ENCODE measurements at regions not wholly inside any gene's neighbourhood (a gene's known extent, or its start where the extent isn't known, plus 50 kb on each side); places are given as distances from the start of the nearest gene placed in this dataset.

DNA sequence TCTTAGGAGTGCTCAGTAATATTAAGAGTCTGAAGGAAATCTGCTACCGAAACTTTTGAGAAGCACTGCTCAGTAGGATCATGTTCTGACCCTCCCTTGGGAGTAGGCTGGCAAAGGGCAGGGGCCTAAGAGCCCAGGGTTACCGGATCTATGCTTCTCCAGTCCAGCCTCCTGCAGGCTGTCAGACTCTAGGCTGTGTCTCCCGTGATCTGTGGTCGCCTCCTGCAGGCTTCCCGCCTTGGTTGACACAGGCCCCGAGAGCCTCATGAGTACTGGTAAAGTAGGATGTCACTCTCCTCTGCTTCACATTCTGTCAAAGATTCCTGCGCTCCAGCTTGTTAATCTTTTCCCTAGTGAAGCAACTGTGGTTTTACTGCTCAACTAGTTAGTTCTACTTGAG is 647.8 kb upstream of the RAB6C start:
- DNase-seq (ENCODE audit: low read depth): no peak
- H3K4me3 ChIP-seq (ENCODE audit: low read depth, low read length): no peak overlapping the region
- TF ChIP-seq, protein P1, sequence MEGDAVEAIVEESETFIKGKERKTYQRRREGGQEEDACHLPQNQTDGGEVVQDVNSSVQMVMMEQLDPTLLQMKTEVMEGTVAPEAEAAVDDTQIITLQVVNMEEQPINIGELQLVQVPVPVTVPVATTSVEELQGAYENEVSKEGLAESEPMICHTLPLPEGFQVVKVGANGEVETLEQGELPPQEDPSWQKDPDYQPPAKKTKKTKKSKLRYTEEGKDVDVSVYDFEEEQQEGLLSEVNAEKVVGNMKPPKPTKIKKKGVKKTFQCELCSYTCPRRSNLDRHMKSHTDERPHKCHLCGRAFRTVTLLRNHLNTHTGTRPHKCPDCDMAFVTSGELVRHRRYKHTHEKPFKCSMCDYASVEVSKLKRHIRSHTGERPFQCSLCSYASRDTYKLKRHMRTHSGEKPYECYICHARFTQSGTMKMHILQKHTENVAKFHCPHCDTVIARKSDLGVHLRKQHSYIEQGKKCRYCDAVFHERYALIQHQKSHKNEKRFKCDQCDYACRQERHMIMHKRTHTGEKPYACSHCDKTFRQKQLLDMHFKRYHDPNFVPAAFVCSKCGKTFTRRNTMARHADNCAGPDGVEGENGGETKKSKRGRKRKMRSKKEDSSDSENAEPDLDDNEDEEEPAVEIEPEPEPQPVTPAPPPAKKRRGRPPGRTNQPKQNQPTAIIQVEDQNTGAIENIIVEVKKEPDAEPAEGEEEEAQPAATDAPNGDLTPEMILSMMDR (IDR thresholded peaks at IDR 0.05; ENCODE audit: insufficient read depth, low read depth, low read length): no peak

DNA sequence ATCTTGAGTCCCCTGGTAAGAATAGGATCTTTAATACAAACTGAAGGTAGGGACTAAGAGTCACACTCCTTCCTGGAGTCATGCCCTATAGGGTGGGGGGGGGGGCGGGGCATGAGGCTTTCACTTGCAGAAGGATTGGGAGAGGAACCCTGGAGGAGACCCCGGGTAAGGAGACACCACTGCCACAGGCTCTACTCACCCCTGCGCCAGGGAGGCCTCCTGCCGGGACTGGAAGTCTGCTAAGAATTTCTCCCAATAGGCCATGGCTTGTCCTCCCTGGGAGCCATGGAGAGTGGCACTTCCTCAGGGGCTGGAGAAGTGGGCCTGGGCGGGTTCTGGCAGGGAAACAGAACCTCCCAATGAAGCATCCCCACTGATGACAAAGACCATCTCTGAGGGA is 645.3 kb upstream of the RAB6C start:
- DNase-seq (ENCODE audit: low read depth): no peak
- TF ChIP-seq, protein P1 (IDR thresholded peaks at IDR 0.05; ENCODE audit: insufficient read depth, low read depth, low read length): no peak
- no peak overlapping the region for H3K4me3 ChIP-seq (ENCODE audit: low read depth, low read length)

DNA sequence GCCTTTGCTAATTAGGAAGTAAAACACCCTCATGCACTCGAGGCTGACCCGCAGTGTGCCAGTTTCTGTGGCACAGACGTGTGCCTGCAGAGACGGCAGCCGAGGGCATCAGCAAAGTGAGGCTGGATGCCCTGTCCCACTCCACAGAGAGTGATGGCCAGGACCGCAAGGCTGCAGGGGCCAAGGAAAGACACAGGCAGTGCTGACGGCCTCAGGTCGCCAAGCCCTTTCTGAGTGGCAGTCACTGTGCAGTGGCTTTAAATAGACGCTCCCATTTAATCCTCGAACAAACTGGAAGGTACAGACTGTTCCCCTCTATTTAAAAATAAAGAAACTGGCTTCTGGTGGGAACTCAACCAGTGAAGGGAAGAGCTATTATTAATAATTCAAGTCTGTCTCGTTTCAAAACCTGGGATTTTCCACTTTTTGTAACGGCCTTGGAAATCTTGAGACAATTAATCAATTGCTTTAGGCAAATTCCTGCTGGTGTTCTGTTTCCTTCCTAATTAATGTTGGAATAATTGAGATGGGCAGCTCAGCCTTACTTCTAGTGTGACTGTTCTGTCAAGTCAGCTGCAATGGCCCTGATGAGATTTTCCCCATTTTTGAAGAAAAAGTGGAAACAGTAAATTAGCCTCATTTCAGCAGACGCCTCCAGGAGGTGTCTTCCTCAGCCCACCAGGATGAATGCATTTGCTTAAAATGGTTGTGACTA is 644.6 kb upstream of the RAB6C start:
- DNase-seq (ENCODE audit: low read depth): no peak
- H3K4me3 ChIP-seq (ENCODE audit: low read depth, low read length): no peak overlapping the region
- TF ChIP-seq, protein P1 (IDR thresholded peaks at IDR 0.05; ENCODE audit: insufficient read depth, low read depth, low read length): no peak

DNA sequence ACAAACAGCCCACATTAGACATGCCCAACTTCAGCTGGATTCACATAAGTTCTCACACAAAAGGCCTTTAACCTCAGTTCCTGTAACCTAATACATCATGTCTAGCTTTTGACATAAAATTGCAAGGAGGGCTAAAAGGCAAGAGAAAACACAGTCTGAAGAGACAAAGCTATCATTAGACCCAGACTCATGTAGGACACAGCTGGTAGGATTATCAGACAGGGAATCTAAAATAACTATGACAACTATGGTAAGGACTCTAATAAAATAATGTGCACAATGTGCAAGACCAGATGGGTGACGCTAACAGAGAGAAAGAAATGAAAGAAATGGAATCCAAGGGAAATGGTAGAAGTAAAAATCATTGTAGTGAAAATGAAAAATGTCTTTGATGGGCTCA is 643.2 kb upstream of the RAB6C start:
- no peak for DNase-seq (ENCODE audit: low read depth)
- H3K4me3 ChIP-seq (ENCODE audit: low read depth, low read length): no peak overlapping the region
- TF ChIP-seq, protein P1 (IDR thresholded peaks at IDR 0.05; ENCODE audit: insufficient read depth, low read depth, low read length): no peak

DNA sequence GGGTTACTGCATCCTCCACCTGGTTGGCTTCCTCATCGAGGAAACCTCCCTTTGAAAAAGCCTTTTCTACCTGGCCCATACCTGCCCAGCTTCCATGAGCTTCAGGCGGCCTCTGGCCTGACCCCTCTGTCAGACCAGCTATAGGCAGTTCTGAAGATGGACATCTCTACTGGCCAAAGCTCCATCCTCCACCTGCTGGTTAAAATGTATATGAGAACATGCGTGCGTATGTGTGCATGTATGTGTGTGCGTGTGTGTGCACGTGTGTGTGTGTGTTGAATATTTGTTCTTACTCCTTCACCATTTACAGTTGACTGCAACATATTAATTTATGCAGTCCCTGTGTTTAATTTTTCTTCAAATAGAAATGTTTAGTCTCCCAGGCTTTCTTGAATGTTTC is 642.4 kb upstream of the RAB6C start:
- no peak overlapping the region for H3K4me3 ChIP-seq (ENCODE audit: low read depth, low read length)
- TF ChIP-seq, protein P1 (IDR thresholded peaks at IDR 0.05; ENCODE audit: insufficient read depth, low read depth, low read length): no peak
- no peak for DNase-seq (ENCODE audit: low read depth)

DNA sequence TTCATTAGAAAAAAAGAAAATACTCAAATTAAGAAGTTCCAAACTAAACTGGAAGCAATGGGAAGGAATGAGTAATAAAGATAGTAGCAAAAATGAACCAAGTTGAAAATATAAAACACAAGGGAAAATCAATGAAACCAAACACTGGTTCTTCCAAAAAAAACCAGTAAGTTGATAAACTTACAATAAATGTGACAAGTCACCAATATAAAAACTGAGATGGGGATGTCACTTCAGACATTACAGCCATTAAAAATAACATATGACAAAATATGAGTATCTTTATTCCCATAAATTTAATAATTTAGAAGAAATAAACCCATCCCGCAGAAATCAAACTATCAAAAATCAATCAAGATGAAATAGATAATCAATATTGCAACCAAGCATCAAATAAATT is 633.9 kb upstream of the RAB6C start:
- TF ChIP-seq, protein P1 (IDR thresholded peaks at IDR 0.05; ENCODE audit: insufficient read depth, low read depth, low read length): no peak
- no peak for DNase-seq (ENCODE audit: low read depth)

More for the DNA sequence above, 633.9 kb upstream of the RAB6C start:
- no peak overlapping the region for H3K4me3 ChIP-seq (ENCODE audit: low read depth, low read length)

Data from fibroblast of villous mesenchyme (primary cell).